Hematopoietic multipotent progenitor cell treated with erythropoietin and hydrocortisone succinate and interleukin-3 and kit ligand, for 8 days (in vitro differentiated cells): ENCODE measurements at regions not wholly inside any gene's neighbourhood (a gene's known extent, or its start where the extent isn't known, plus 50 kb on each side); places are given as distances from the start of the nearest gene placed in this dataset.
"Not testable (repeated sequence)": the region's sequence is repeated elsewhere in the genome, so short reads cannot be mapped to it uniquely, and the experiment has no call there.

ENCODE experiments used
- DNase-seq: peaks from one replicate; pipeline ENCODE4 v3.0.0-alpha.2; 2015

GRCh38 chr17:62196587-62196986 lies 131.5 kb upstream of the MED13 start:
- DNase-seq: not testable (repeated sequence)

GRCh38 chr17:62194401-62194800 lies 129.3 kb upstream of the MED13 start:
- no peak for DNase-seq

- no peak for DNase-seq
Measured at GRCh38 chr17:62193249-62193648, 128.2 kb upstream of the MED13 start.

GRCh38 chr17:62191390-62192361 lies 126.6 kb upstream of the MED13 start:
- DNase-seq: no peak

- no peak for DNase-seq
Measured at GRCh38 chr17:62189377-62189776, 124.3 kb upstream of the MED13 start.

- no peak for DNase-seq
Measured at GRCh38 chr17:62188713-62189112, 123.6 kb upstream of the MED13 start.

- DNase-seq: peak; percentile 70
Measured at GRCh38 chr17:62187681-62188080, 122.6 kb upstream of the MED13 start.

- DNase-seq: no peak
Measured at GRCh38 chr17:62186841-62187240, 121.8 kb upstream of the MED13 start.

GRCh38 chr17:62180772-62181171 lies 115.7 kb upstream of the MED13 start:
- DNase-seq: no peak

GRCh38 chr17:62179525-62180161 lies 114.6 kb upstream of the MED13 start:
- peak; percentile 61 for DNase-seq

- no peak for DNase-seq
Measured at GRCh38 chr17:62178579-62178978, 113.5 kb upstream of the MED13 start.

- DNase-seq: peak; percentile 67
Measured at GRCh38 chr17:62172492-62173291, 107.6 kb upstream of the MED13 start.

- no peak for DNase-seq
Measured at GRCh38 chr17:62167076-62167475, 102.0 kb upstream of the MED13 start.

- no peak for DNase-seq
Measured at GRCh38 chr17:62164747-62165722, 100.0 kb upstream of the MED13 start.

- DNase-seq: no peak
Measured at GRCh38 chr17:62163847-62164246, 98.8 kb upstream of the MED13 start.

GRCh38 chr17:62162898-62163297 lies 97.8 kb upstream of the MED13 start:
- peak; percentile 29 for DNase-seq

- no peak for DNase-seq
Measured at GRCh38 chr17:62161405-62162148, 96.5 kb upstream of the MED13 start.

- no peak for DNase-seq
Measured at GRCh38 chr17:62160816-62161215, 95.7 kb upstream of the MED13 start.

GRCh38 chr17:62159994-62160393 lies 94.9 kb upstream of the MED13 start:
- no peak for DNase-seq

- no peak for DNase-seq
Measured at GRCh38 chr17:62156949-62157348, 91.9 kb upstream of the MED13 start.

- no peak for DNase-seq
Measured at GRCh38 chr17:62154909-62155308, 89.8 kb upstream of the MED13 start.
